IPS-20b (cell line): ENCODE measurements at regions not wholly inside any gene's neighbourhood (a gene's known extent, or its start where the extent isn't known, plus 50 kb on each side); places are given as distances from the start of the nearest gene placed in this dataset.
"Not testable (repeated sequence)": the region's sequence is repeated elsewhere in the genome, so short reads cannot be mapped to it uniquely, and the experiment has no call there.

Experiments
- H3K27ac ChIP-seq: one replicate; pipeline ENCODE4 v1.5.1; 2013; ENCODE audit warnings: low read length
- H3K27me3 ChIP-seq: 2 replicates; pipeline ENCODE4 v1.6.1; 2013; ENCODE audit warnings: mild to moderate bottlenecking, low read length, inconsistent platforms; ENCODE audit not compliant: insufficient read depth
- H3K36me3 ChIP-seq: 2 replicates; pipeline ENCODE4 v1.6.1; 2013; ENCODE audit warnings: low read depth, mild to moderate bottlenecking, inconsistent platforms, low read length, moderate library complexity; ENCODE audit not compliant: insufficient read depth
- H3K4me1 ChIP-seq: 2 replicates; pipeline ENCODE4 v1.6.1; 2013; ENCODE audit warnings: mild to moderate bottlenecking, control low read depth, inconsistent platforms, low read length, moderate library complexity; ENCODE audit not compliant: insufficient read depth
- H3K4me3 ChIP-seq: 2 replicates; pipeline ENCODE4 v1.5.1; 2013; ENCODE audit warnings: mild to moderate bottlenecking, low read length, inconsistent platforms
- H3K9ac ChIP-seq: 2 replicates; pipeline ENCODE4 v1.6.1; 2013; ENCODE audit warnings: low read depth, mild to moderate bottlenecking, inconsistent platforms, low read length, moderate library complexity
- H3K9me3 ChIP-seq: 2 replicates; pipeline ENCODE4 v1.6.1; 2013; ENCODE audit warnings: mild to moderate bottlenecking, low read depth, low read length, inconsistent platforms; ENCODE audit not compliant: insufficient read depth

DNA sequence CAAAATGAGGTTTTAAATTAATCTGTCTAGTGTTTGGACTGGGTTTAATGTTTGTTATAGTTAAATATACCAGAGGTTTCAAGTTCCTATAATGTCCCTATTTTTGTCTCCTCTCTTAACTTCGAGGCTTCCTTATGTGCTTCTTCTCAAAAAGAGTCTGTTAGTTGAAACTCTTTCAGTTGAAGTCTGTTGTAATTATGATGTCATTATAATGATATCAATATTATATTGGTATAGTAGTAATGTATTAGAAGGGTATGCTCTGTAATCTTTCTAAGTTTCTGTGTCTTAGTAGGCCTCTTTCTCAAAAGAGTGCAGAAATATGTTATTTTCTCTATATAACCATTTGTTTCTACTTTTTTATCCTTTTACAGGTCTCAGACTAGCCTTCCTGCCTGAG, 1148.0 kb downstream of the NSUN3 start:
- Histone ChIP-seq H3K27me3 (no peaks in the 10 kb centered on the region), H3K4me3 (no peak overlapping the region), H3K9ac (no peak overlapping the region), H3K27ac (no peak overlapping the region), H3K36me3 (no peaks in the 10 kb centered on the region), H3K4me1 (peaks cover 9% of the 10 kb centered on the region; the same call in 1 of the 2 replicates), H3K9me3 (peaks cover 5% of the 10 kb centered on the region)

GRCh38 chr3:95212117-95212516, 1149.3 kb downstream of the NSUN3 start:
- H3K36me3 ChIP-seq: no peaks in the 10 kb centered on the region
- no peak overlapping the region for H3K9ac ChIP-seq
- H3K27me3 ChIP-seq: no peaks in the 10 kb centered on the region
- H3K4me3 ChIP-seq: no peak overlapping the region
- H3K4me1 ChIP-seq: peaks cover 9% of the 10 kb centered on the region; the same call in 1 of the 2 replicates
- peaks cover 17% of the 10 kb centered on the region for H3K9me3 ChIP-seq
- H3K27ac ChIP-seq: no peak overlapping the region

- Histone ChIP-seq H3K9me3 (peaks cover 21% of the 10 kb centered on the region), H3K4me3 (no peak overlapping the region), H3K4me1 (peaks cover 9% of the 10 kb centered on the region; the same call in 1 of the 2 replicates), H3K9ac (no peak overlapping the region), H3K36me3 (no peaks in the 10 kb centered on the region), H3K27ac (no peak overlapping the region), H3K27me3 (no peaks in the 10 kb centered on the region)
Measured at GRCh38 chr3:95215437-95215957, 1152.6 kb downstream of the NSUN3 start.

GRCh38 chr3:95217661-95218060, 1154.8 kb downstream of the NSUN3 start:
- H3K9me3 ChIP-seq: peaks cover 21% of the 10 kb centered on the region
- H3K27me3 ChIP-seq: no peaks in the 10 kb centered on the region
- H3K4me3 ChIP-seq: no peak overlapping the region
- H3K27ac ChIP-seq: no peak overlapping the region
- H3K36me3 ChIP-seq: no peaks in the 10 kb centered on the region
- H3K4me1 ChIP-seq: peaks cover 9% of the 10 kb centered on the region; the same call in 1 of the 2 replicates
- no peak overlapping the region for H3K9ac ChIP-seq

DNA sequence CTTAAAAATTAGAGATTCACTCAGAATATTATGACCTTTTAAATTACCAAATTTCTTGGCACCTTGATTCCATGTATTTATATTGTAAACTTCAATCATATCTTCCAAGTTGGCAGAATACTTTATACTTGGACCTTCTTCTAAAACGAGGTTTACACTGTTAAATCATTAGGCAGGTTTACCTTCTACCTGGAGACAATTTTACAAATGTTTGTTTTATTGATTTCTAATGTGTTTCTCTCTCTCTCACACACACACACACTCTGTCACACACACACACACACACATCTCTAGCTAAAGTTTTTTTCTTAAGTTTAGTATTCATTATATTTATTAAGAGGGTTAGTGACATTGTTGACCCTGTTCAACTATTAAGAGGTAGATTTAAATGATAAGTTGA, 1155.6 kb downstream of the NSUN3 start:
- H3K27ac ChIP-seq: no peak overlapping the region
- H3K9ac ChIP-seq: no peak overlapping the region
- H3K36me3 ChIP-seq: no peaks in the 10 kb centered on the region
- H3K4me1 ChIP-seq: peaks cover under 1% of the 10 kb centered on the region; the same call in 1 of the 2 replicates
- no peaks in the 10 kb centered on the region for H3K27me3 ChIP-seq
- H3K9me3 ChIP-seq: peaks cover 21% of the 10 kb centered on the region
- no peak overlapping the region for H3K4me3 ChIP-seq

- H3K4me3 ChIP-seq: no peak overlapping the region
- no peaks in the 10 kb centered on the region for H3K36me3 ChIP-seq
- H3K9me3 ChIP-seq: peaks cover 6% of the 10 kb centered on the region; the same call in 1 of the 2 replicates
- H3K9ac ChIP-seq: no peak overlapping the region
- no peaks in the 10 kb centered on the region for H3K27me3 ChIP-seq
- no peak overlapping the region for H3K27ac ChIP-seq
- H3K4me1 ChIP-seq: no peaks in the 10 kb centered on the region
Measured at GRCh38 chr3:95226437-95226836, 1163.6 kb downstream of the NSUN3 start.

DNA sequence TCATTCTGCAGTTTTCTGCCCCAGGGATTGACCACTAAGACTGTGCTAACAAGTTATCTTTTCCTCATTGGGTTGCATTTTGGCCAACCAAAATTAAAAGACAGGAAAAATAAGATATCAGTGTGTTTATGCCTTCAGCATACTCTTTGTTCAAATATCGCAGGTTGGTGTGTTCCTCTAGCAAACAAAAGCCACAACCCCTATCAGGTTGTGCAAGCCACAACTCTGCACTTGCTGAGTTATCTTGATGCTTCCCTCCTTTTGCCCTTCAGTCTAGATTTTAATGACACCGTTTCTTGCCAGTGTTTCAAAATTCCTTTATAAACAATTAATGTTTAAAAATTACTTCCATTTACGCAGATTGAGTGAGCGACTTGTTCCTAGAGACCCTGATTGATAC, 1164.2 kb downstream of the NSUN3 start:
- H3K4me3 ChIP-seq: no peak overlapping the region
- H3K27me3 ChIP-seq: no peaks in the 10 kb centered on the region
- no peaks in the 10 kb centered on the region for H3K4me1 ChIP-seq
- peaks cover 6% of the 10 kb centered on the region; the same call in 1 of the 2 replicates for H3K9me3 ChIP-seq
- no peaks in the 10 kb centered on the region for H3K36me3 ChIP-seq
- no peak overlapping the region for H3K9ac ChIP-seq
- H3K27ac ChIP-seq: no peak overlapping the region

DNA sequence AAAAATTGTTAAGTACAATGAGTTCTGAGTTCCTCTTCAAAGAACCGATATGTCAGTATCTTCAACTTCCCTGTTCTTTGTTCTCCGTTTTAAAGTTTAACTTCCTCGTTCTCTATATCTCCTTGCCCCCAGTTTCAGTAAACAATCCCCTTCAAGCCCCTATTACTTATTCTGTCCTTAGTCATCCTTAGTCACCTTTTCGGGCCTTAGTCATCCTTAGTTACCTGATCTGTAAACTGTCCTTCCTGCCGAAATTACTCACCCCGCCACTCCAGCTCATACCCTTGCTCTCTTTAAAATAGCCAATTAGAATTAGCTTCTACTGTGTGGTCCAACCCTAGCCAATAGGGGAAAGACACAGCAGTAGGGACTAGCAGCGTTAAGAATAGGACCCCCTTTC, 1165.6 kb downstream of the NSUN3 start:
- H3K27me3 ChIP-seq: no peaks in the 10 kb centered on the region
- no peak overlapping the region for H3K27ac ChIP-seq
- H3K4me1 ChIP-seq: no peaks in the 10 kb centered on the region
- H3K4me3 ChIP-seq: no peak overlapping the region
- peaks cover 6% of the 10 kb centered on the region; the same call in 1 of the 2 replicates for H3K9me3 ChIP-seq
- no peak overlapping the region for H3K9ac ChIP-seq
- H3K36me3 ChIP-seq: no peaks in the 10 kb centered on the region

GRCh38 chr3:95235916-95236315, 1173.1 kb downstream of the NSUN3 start:
- H3K4me3 ChIP-seq: no peak overlapping the region
- H3K9ac ChIP-seq: no peak overlapping the region
- H3K9me3 ChIP-seq: no peaks in the 10 kb centered on the region
- H3K36me3 ChIP-seq: no peaks in the 10 kb centered on the region
- no peak overlapping the region for H3K27ac ChIP-seq
- H3K4me1 ChIP-seq: no peaks in the 10 kb centered on the region
- no peaks in the 10 kb centered on the region for H3K27me3 ChIP-seq

DNA sequence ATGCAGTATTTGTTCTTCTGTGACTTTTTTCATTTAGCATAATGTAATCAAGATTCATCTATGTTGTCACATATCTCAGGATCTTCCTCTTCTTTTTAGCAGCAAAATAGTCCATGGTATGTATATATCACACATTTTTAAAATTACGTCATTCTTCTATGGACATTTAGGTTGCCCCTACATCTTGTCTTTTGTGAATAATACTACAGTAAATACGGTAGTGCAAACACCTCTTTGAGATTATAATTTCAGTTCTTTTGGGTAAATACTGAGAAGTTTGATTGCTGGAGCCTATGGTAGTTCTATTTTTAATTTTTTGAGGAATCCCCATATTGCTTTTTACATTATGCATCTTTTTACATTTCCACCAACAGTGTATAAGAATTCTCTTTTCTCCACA, 1174.9 kb downstream of the NSUN3 start:
- Histone ChIP-seq H3K27ac (no peak overlapping the region), H3K9ac (no peak overlapping the region), H3K27me3 (no peaks in the 10 kb centered on the region), H3K4me1 (no peaks in the 10 kb centered on the region), H3K36me3 (no peaks in the 10 kb centered on the region), H3K9me3 (no peaks in the 10 kb centered on the region), H3K4me3 (no peak overlapping the region)

- Histone ChIP-seq H3K4me1 (no peaks in the 10 kb centered on the region), H3K36me3 (no peaks in the 10 kb centered on the region), H3K4me3 (no peak overlapping the region), H3K9me3 (no peaks in the 10 kb centered on the region), H3K27ac (no peak overlapping the region), H3K27me3 (no peaks in the 10 kb centered on the region), H3K9ac (no peak overlapping the region)
Measured at GRCh38 chr3:95240395-95240794, 1177.5 kb downstream of the NSUN3 start.

DNA sequence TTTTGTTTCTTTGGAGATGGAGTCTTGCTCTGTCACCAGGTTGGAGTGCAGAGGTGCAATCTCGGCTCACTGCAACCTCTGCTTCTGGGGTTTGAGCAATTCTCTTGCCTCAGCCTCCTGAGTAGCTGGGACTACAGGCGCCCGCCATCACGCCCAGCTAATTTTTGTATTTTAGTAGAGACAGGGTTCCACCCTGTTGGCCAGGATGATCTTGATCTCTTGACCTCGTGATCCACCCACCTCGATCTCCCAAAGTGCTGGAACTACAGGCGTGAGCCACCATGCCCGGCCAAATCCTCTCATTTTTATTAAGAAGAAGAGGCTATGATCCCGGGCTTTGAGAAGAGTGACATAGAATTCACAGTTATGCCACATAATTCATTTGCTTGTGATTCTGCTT, 1178.4 kb downstream of the NSUN3 start:
- not testable (repeated sequence) for H3K9me3 ChIP-seq, H3K9ac ChIP-seq, H3K27me3 ChIP-seq, H3K4me3 ChIP-seq, H3K36me3 ChIP-seq, H3K4me1 ChIP-seq, H3K27ac ChIP-seq
